ENCODE measurements at regions not wholly inside any gene's neighbourhood (a gene's known extent, or its start where the extent isn't known, plus 50 kb on each side); places are given as distances from the start of the nearest gene placed in this dataset.
"Not testable (repeated sequence)": the region's sequence is repeated elsewhere in the genome, so short reads cannot be mapped to it uniquely, and the experiment has no call there.

- H3K27ac ChIP-seq: no peak overlapping the region
- 58 to 69% (median 63%) methylated on average over 4 of the region's 4 CpGs for WGBS, 3 donors
- intact Hi-C loops (cut with DNase I): loop anchor here (5.0 to 10.0 kb wide), 4 partner anchors 337 to 1077 kb away; no protein-coding TSS in a partner anchor
- DNase-seq: no peak
- no peak overlapping the region for H3K4me3 ChIP-seq
- no peak for ATAC-seq
- H3K27me3 ChIP-seq (ENCODE audit: insufficient read depth in 3 of 3, low read length in 2 of 3): no peaks in the 10 kb centered on the region
- TF ChIP-seq CTCF (IDR thresholded peaks at IDR 0.05): no peak
- H3K4me1 ChIP-seq: no peaks in the 10 kb centered on the region
- H3K9me3 ChIP-seq: no peaks in the 10 kb centered on the region
- H3K36me3 ChIP-seq (ENCODE audit: insufficient read depth in 1 of 2, low read depth in 1 of 2): no peaks in the 10 kb centered on the region
These were observed 123.2 kb downstream of the GXYLT1 start for GRCh38 chr12:42021469-42021868.

- intact Hi-C loops (cut with DNase I): loop anchor here (5.0 to 10.0 kb wide), 4 partner anchors 335 to 1075 kb away; no protein-coding TSS in a partner anchor
- no peak for ATAC-seq
- no peaks in the 10 kb centered on the region for H3K27me3 ChIP-seq (ENCODE audit: insufficient read depth in 3 of 3, low read length in 2 of 3)
- H3K27ac ChIP-seq: no peak overlapping the region
- H3K4me3 ChIP-seq: no peak overlapping the region
- no peak for TF ChIP-seq CTCF (IDR thresholded peaks at IDR 0.05)
- no peaks in the 10 kb centered on the region for H3K4me1 ChIP-seq
- no peaks in the 10 kb centered on the region for H3K36me3 ChIP-seq (ENCODE audit: insufficient read depth in 1 of 2, low read depth in 1 of 2)
- no peak for DNase-seq
- no peaks in the 10 kb centered on the region for H3K9me3 ChIP-seq
- WGBS, 3 donors: 96 to 97% (median 97%) methylated on average over 4 of the region's 4 CpGs
These were observed 124.4 kb downstream of the GXYLT1 start for GRCh38 chr12:42020226-42020625.

- WGBS, 3 donors: 78 to 89% (median 80%) methylated on average over 3 of the region's 3 CpGs
- TF ChIP-seq CTCF (IDR thresholded peaks at IDR 0.05): no peak
- no peak overlapping the region for H3K4me3 ChIP-seq
- no peaks in the 10 kb centered on the region for H3K36me3 ChIP-seq (ENCODE audit: insufficient read depth in 1 of 2, low read depth in 1 of 2)
- intact Hi-C loops (cut with DNase I): loop anchor here (5.0 to 10.0 kb wide), 4 partner anchors 335 to 1075 kb away; no protein-coding TSS in a partner anchor
- no peaks in the 10 kb centered on the region for H3K4me1 ChIP-seq
- no peaks in the 10 kb centered on the region for H3K27me3 ChIP-seq (ENCODE audit: insufficient read depth in 3 of 3, low read length in 2 of 3)
- no peak overlapping the region for H3K27ac ChIP-seq
- DNase-seq (no peak), ATAC-seq (no peak)
- H3K9me3 ChIP-seq: no peaks in the 10 kb centered on the region
These were observed 124.9 kb downstream of the GXYLT1 start for GRCh38 chr12:42019746-42020145.

GRCh38 chr12:42017051-42017450 lies 127.6 kb downstream of the GXYLT1 start:
- intact Hi-C loops (cut with DNase I): no loop called here
- H3K4me1 ChIP-seq: no peaks in the 10 kb centered on the region
- ATAC-seq (no peak), DNase-seq (no peak)
- H3K27me3 ChIP-seq (ENCODE audit: insufficient read depth in 3 of 3, low read length in 2 of 3): no peaks in the 10 kb centered on the region
- no peak overlapping the region for H3K4me3 ChIP-seq
- H3K9me3 ChIP-seq: no peaks in the 10 kb centered on the region
- no peak overlapping the region for H3K27ac ChIP-seq
- no peak for TF ChIP-seq CTCF (IDR thresholded peaks at IDR 0.05)
- 69 to 76% (median 75%) methylated on average over 6 of the region's 6 CpGs for WGBS, 3 donors
- H3K36me3 ChIP-seq (ENCODE audit: insufficient read depth in 1 of 2, low read depth in 1 of 2): no peaks in the 10 kb centered on the region

GRCh38 chr12:42015051-42015461 lies 129.6 kb downstream of the GXYLT1 start:
- no peak overlapping the region for H3K27ac ChIP-seq
- no peaks in the 10 kb centered on the region for H3K9me3 ChIP-seq
- H3K36me3 ChIP-seq (ENCODE audit: insufficient read depth in 1 of 2, low read depth in 1 of 2): no peaks in the 10 kb centered on the region
- H3K27me3 ChIP-seq (ENCODE audit: insufficient read depth in 3 of 3, low read length in 2 of 3): no peaks in the 10 kb centered on the region
- ATAC-seq (no peak), DNase-seq (no peak)
- H3K4me1 ChIP-seq: no peaks in the 10 kb centered on the region
- TF ChIP-seq CTCF (IDR thresholded peaks at IDR 0.05): no peak
- H3K4me3 ChIP-seq: no peak overlapping the region
- intact Hi-C loops (cut with DNase I): no loop called here

- H3K9me3 ChIP-seq; H3K36me3 ChIP-seq (ENCODE audit: insufficient read depth in 1 of 2, low read depth in 1 of 2); DNase-seq; H3K4me1 ChIP-seq; intact Hi-C loops (cut with DNase I); ATAC-seq; H3K27me3 ChIP-seq (ENCODE audit: insufficient read depth in 3 of 3, low read length in 2 of 3); H3K4me3 ChIP-seq; H3K27ac ChIP-seq: not testable (repeated sequence)
- 79 to 86% (median 83%) methylated on average over 2 of the region's 2 CpGs for WGBS, 3 donors
These were observed 132.2 kb downstream of the GXYLT1 start for GRCh38 chr12:42012501-42012900.

Data from psoas muscle (tissue), 7 donors.